ENCODE measurements at regions not wholly inside any gene's neighbourhood (a gene's known extent, or its start where the extent isn't known, plus 50 kb on each side); places are given as distances from the start of the nearest gene placed in this dataset.

GRCh38 chr4:18296411-18296810 is 274.9 kb upstream of the LCORL start:
- no peak for DNase-seq

DNA sequence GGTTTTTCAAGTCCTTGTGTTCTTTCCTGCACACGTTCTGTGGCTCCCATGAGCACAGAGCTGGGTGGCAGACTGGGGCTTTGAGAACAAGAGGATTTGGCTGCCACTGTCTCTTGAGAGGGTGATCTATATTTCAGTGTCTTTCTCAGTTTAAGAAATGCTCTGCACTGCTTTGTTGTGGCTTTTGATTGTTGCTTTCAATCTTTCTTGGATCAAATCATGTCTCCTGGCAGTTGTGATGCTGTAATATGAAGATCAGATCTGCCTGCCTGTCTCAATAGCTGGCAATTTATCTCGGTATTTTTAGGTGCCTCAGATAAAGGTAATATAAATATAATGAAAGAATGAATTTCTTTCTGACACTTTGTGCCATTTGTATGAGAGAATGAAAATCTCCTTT is 273.3 kb upstream of the LCORL start:
- no peak for DNase-seq

DNA sequence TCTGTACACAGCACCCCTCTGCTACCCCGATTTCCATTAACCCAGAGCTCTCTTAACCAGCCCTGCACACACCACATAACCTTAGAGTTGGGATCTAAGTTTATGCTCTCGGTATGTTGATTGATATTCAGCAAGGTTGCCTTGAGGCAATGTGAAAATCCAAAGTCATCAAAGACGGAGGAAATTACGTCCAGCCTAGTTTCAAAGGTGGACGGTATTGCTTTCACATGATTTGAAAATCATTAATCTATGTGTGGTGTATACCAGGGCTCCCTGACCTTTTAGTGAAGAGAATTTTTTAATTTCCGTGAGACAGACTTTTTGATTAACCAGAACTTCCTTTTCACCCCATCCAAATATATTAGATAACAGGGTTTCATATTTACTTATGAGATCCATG is 272.5 kb upstream of the LCORL start:
- DNase-seq: no peak

- no peak for DNase-seq
These were observed 270.9 kb upstream of the LCORL start for GRCh38 chr4:18292411-18292810.

DNA sequence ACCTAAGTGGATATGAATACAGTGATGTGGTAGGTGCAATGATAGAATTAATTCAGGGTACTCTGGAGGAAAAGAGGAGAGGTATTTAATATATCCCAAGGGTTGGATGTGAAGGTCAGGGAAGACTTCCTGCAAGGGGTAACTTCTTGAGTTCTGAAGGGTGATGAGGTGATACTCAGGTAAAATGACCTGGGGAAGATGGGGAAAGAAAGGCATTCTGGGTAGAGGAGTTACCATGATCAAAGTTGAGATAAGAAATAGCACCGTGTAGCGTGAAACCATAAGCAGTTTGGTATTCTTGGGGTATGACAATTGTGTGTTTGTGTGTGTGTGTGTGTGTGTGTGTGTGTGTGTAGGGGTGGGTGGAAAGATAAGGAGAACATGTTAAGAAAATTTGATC is 270.4 kb upstream of the LCORL start:
- DNase-seq: no peak

- DNase-seq: no peak
These were observed 269.7 kb upstream of the LCORL start for GRCh38 chr4:18291256-18291655.

GRCh38 chr4:18285357-18285756 is 263.8 kb upstream of the LCORL start:
- no peak for DNase-seq

GRCh38 chr4:18278244-18278643 is 256.7 kb upstream of the LCORL start:
- no peak for DNase-seq

GRCh38 chr4:18262832-18263231 is 241.3 kb upstream of the LCORL start:
- no peak for DNase-seq

DNA sequence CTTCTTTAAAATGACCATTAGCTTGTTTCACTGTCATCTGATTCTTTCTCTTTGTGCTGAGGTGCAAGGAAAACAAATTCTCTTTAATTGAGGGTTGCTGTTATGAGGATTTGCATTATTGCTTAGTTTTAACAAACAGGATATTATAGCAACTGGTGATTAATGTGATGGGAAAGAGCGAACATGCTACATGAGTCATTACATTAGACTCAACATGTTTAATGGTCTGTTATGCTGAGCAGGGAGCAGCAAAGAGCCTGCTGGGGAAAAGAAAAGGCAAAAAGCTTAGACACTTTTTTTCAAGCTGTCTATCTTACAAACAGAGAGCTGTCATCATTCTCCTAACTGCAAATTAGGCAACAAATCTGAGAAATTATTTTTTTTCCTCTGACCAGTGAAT is 230.5 kb upstream of the LCORL start:
- no peak for DNase-seq

GRCh38 chr4:18250564-18250963 is 229.0 kb upstream of the LCORL start:
- DNase-seq: no peak

- no peak for DNase-seq
These were observed 227.1 kb upstream of the LCORL start for GRCh38 chr4:18248611-18249010.

GRCh38 chr4:18247189-18247588 is 225.6 kb upstream of the LCORL start:
- DNase-seq: no peak

DNA sequence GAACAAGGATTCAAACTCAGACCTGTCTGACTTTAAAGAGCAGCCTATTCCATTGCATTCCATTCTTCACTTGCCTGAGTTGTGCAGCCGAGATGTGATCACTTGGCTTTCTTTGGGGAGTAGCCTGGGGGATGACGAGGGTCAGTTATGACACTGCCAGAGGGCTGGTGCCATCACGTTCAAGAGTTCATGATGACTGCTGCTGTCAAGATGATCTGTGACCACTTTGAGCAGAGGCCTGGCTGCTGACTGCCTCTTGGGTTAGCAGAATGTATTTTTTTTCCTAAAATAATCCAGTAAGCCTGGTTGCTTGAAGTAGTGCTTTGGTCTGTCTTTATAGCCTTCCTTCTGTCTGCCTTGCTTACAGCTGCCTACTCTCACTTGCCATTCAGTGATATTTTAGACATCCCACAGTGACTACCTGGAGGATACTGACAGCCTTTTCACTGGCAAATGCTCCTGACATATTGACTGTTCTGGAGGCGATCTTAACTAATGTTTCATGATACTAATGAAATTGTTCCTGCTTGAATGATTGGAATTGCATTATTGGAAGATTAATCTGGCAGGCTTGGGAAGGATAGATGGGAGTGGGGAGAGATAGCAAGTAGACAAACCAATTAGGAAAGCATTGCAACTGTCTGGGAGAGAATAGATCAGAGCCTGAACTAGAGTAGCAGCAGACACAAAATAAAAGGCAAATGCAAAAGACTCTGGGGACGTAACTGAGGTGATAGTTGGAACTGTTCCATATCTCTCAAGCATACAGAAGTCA is 221.6 kb upstream of the LCORL start:
- DNase-seq: no peak

- no peak for DNase-seq
These were observed 220.2 kb upstream of the LCORL start for GRCh38 chr4:18241727-18242126.

DNA sequence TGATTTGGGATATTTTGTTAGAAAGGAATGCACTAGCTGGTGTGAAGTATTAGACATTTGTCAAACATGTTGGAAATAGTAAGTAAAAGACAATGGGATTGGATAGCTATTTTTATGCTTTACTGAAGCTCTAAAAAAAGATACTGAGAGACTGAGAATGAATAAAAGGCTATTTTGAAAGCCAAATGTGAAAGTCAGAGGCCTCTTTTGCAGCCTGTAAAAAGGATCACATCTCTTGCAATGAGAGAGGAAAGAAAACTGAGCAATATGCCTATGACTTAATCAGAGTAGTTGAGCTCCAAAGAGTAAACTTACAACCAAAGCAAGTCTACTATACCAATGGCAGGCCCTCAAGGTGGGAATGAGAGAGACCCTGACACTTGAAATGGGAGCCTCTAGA is 212.6 kb upstream of the LCORL start:
- no peak for DNase-seq

DNA sequence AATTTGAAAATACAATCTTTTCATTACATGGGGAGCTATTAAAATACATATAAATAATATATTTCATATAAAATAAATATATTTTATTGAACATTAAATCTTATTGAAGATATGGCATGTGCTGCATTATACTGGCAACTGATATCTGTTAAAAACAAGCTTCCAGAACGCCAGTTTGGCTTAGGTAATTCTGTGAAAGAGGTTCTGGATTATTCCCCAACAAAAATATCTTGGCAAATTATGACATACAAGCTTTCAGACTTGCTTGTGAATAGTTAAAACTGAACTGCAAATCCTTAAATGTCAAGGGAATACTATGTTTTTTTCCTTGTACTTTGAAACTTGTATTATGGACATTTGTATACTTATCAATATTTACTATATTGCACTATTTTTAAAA is 210.2 kb upstream of the LCORL start:
- DNase-seq: no peak

GRCh38 chr4:18227880-18228279 is 206.3 kb upstream of the LCORL start:
- no peak for DNase-seq

DNA sequence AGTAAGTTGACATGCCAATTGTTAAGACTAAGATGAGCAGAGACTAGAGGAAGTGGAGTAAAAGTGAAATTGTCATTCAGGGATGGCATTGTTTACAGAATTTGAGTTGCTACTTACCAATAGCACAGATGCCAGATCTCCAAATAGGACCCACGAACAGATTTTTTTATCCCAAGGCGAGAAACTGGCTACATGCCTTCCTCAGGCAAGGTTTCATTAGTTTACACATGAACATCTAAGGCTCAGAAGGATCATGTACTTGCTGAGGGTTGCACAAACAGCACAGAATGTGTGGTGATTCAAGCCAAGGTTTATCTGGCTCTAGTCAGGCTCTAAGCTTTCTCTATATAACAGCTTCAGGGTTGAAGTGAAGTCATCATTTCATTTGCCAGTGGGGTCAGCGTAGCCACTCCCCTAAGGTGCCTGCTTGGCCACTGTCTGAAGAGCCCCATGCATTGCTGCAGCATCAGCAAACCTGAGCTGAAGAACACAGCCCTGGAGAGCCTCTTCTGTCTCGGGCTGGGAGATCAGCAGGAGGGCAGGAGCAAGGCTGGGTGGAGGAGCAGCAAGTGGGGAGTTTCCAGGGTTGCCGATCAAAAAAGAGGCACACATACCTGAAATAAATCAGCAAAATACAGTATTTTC is 193.0 kb upstream of the LCORL start:
- no peak for DNase-seq

- DNase-seq: no peak
These were observed 192.1 kb upstream of the LCORL start for GRCh38 chr4:18213576-18214198.

- no peak for DNase-seq
These were observed 187.9 kb upstream of the LCORL start for GRCh38 chr4:18209448-18209847.

DNA sequence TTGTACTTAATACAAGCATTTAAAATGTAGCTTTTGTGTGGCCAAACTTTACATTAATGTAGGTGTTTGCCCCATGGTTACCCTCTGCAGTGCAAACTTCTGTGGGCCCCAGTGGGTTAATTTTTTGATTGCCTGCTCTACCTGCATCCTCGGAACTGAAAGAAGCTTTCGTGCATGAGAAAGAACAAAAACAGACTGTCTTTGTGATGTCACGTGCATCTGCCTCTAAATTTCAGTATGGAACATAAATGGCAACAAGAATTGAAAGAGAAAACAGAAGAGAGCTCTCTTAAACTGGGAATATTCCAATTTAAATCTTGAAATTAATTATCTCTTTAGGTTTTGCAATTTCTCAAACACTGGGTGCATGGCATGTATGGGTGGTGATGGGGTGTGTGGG is 182.4 kb upstream of the LCORL start:
- no peak for DNase-seq

- no peak for DNase-seq
These were observed 180.9 kb upstream of the LCORL start for GRCh38 chr4:18202486-18202885.

DNA sequence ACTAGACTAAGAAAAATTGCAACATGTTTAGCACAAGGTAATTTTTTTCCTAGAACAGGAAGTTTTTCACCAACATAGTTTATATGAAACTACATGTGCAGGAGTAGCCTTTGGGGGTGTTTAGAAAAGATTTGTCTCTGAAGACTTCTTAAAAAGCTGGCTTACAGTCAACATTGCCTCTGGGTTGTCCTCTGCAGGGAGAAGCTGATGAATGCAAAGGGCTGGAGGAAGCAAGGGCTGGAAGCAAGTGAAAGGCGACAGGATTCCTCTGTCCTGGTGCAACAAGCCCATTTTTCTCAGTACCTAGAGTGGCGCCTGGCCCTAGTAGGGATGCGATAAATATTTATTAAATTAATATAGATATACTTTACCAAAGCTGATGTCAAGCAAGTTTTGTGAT is 180.3 kb upstream of the LCORL start:
- no peak for DNase-seq

Measured in suppressor macrophage (primary cell).